ENCODE measurements at regions not wholly inside any gene's neighbourhood (a gene's known extent, or its start where the extent isn't known, plus 50 kb on each side); places are given as distances from the start of the nearest gene placed in this dataset.

- TF ChIP-seq CTCF (IDR thresholded peaks at IDR 0.05; ENCODE audit: poor library complexity) (no peak), EZH2 (IDR thresholded peaks at IDR 0.05; ENCODE audit: borderline replicate concordance) (no peak)
These were observed 104.5 kb downstream of the VAPA start for GRCh38 chr18:10018289-10018688.

All from hepatocyte (in vitro differentiated cells).